ENCODE measurements at regions not wholly inside any gene's neighbourhood (a gene's known extent, or its start where the extent isn't known, plus 50 kb on each side); places are given as distances from the start of the nearest gene placed in this dataset.
"Not testable (repeated sequence)": the region's sequence is repeated elsewhere in the genome, so short reads cannot be mapped to it uniquely, and the experiment has no call there.

GRCh38 chr10:71112138-71112785, 100.1 kb upstream of the UNC5B start:
- WGBS, 2 donors = 86 to 87% methylated on average over 2 of the region's 2 CpGs
- no peak overlapping the region for H3K4me3 ChIP-seq
- H3K9me3 ChIP-seq = no peaks in the 10 kb centered on the region
- intact Hi-C loops (cut with DNase I; ENCODE audit: low total_unique reads) = no loop called here
- no peaks in the 10 kb centered on the region for H3K27me3 ChIP-seq
- H3K27ac ChIP-seq = no peak overlapping the region
- TF ChIP-seq, protein P1, sequence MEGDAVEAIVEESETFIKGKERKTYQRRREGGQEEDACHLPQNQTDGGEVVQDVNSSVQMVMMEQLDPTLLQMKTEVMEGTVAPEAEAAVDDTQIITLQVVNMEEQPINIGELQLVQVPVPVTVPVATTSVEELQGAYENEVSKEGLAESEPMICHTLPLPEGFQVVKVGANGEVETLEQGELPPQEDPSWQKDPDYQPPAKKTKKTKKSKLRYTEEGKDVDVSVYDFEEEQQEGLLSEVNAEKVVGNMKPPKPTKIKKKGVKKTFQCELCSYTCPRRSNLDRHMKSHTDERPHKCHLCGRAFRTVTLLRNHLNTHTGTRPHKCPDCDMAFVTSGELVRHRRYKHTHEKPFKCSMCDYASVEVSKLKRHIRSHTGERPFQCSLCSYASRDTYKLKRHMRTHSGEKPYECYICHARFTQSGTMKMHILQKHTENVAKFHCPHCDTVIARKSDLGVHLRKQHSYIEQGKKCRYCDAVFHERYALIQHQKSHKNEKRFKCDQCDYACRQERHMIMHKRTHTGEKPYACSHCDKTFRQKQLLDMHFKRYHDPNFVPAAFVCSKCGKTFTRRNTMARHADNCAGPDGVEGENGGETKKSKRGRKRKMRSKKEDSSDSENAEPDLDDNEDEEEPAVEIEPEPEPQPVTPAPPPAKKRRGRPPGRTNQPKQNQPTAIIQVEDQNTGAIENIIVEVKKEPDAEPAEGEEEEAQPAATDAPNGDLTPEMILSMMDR (IDR thresholded peaks at IDR 0.05) = no peak
- no peaks in the 10 kb centered on the region for H3K4me1 ChIP-seq
- DNase-seq = no peak
- no peaks in the 10 kb centered on the region for H3K36me3 ChIP-seq (ENCODE audit: low read depth, missing control alignments)

GRCh38 chr10:71116426-71116825, 95.9 kb upstream of the UNC5B start:
- H3K27me3 ChIP-seq = no peaks in the 10 kb centered on the region
- DNase-seq = no peak
- no peaks in the 10 kb centered on the region for H3K9me3 ChIP-seq
- TF ChIP-seq POLR2A (IDR thresholded peaks at IDR 0.05) = no peak
- TF ChIP-seq, protein P1 (IDR thresholded peaks at IDR 0.05) = no peak
- intact Hi-C loops (cut with DNase I; ENCODE audit: low total_unique reads) = no loop called here
- WGBS, 2 donors = 67 to 77% methylated on average over 1 of the region's 1 CpG
- H3K4me3 ChIP-seq = no peak overlapping the region
- no peaks in the 10 kb centered on the region for H3K36me3 ChIP-seq (ENCODE audit: low read depth, missing control alignments)
- no peak overlapping the region for H3K27ac ChIP-seq
- no peaks in the 10 kb centered on the region for H3K4me1 ChIP-seq

DNA sequence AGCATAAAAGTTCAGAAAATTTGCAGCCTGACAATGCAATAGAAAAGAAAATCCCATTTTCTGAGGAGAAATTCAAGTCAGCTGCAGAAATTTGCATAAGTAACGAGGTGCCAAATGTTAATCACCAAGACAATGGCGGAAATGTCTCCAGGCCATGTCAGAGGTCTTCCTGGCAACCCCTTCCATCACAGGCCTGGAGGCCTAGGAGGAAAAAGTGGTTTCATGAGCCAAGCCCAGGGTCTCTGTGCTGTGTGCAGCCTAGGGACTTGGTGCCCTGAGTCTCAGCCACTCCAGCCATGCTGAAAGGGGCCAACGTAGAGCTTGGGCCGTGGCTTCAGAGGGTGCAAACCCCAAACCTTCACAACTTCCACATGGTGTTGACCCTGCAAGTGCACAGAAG, 94.8 kb upstream of the UNC5B start:
- intact Hi-C loops (cut with DNase I; ENCODE audit: low total_unique reads); H3K4me3 ChIP-seq; H3K4me1 ChIP-seq; H3K27me3 ChIP-seq; H3K9me3 ChIP-seq; H3K36me3 ChIP-seq (ENCODE audit: low read depth, missing control alignments); H3K27ac ChIP-seq; DNase-seq: not testable (repeated sequence)
- WGBS, 2 donors = 66 to 74% methylated on average over 2 to 4 of the region's 4 CpGs

- Histone ChIP-seq H3K27me3 (no peaks in the 10 kb centered on the region), H3K9me3 (no peaks in the 10 kb centered on the region), H3K27ac (no peak overlapping the region), H3K36me3 (ENCODE audit: low read depth, missing control alignments) (no peaks in the 10 kb centered on the region), H3K4me1 (no peaks in the 10 kb centered on the region), H3K4me3 (no peak overlapping the region)
- TF ChIP-seq, protein P1 (IDR thresholded peaks at IDR 0.05) = no peak
- TF ChIP-seq POLR2A (IDR thresholded peaks at IDR 0.05) = no peak
- no peak for DNase-seq
- intact Hi-C loops (cut with DNase I; ENCODE audit: low total_unique reads) = no loop called here
These were observed 89.3 kb upstream of the UNC5B start for GRCh38 chr10:71123023-71123422.

- Histone ChIP-seq H3K4me3 (no peak overlapping the region), H3K9me3 (no peaks in the 10 kb centered on the region), H3K27me3 (no peaks in the 10 kb centered on the region), H3K27ac (no peak overlapping the region), H3K36me3 (ENCODE audit: low read depth, missing control alignments) (no peaks in the 10 kb centered on the region), H3K4me1 (no peaks in the 10 kb centered on the region)
- intact Hi-C loops (cut with DNase I; ENCODE audit: low total_unique reads) = no loop called here
- WGBS, 2 donors = 92 to 96% methylated on average over 7 to 13 of the region's 13 CpGs
- DNase-seq = no peak
- TF ChIP-seq, protein P1 (IDR thresholded peaks at IDR 0.05) = no peak
- TF ChIP-seq POLR2A (IDR thresholded peaks at IDR 0.05) = no peak
These were observed 87.2 kb upstream of the UNC5B start for GRCh38 chr10:71124921-71125748.

All from testis (tissue), 2 donors.